Astrocyte (in vitro differentiated cells and primary cell): ENCODE measurements at regions not wholly inside any gene's neighbourhood (a gene's known extent, or its start where the extent isn't known, plus 50 kb on each side); places are given as distances from the start of the nearest gene placed in this dataset.

ENCODE experiments used
- CTCF ChIP-seq: IDR thresholded peaks from 2 replicates; pipeline ENCODE4 v1.5.1; 2011; ENCODE audit warnings: low read depth, mild to moderate bottlenecking, inconsistent platforms, low read length, moderate library complexity; ENCODE audit not compliant: insufficient read depth
- EZH2 ChIP-seq: IDR thresholded peaks from 2 replicates; pipeline ENCODE4 v1.6.1; 2012; ENCODE audit warnings: mild to moderate bottlenecking, low read length, inconsistent platforms; ENCODE audit not compliant: insufficient read depth

- TF ChIP-seq CTCF (no peak), EZH2 (no peak)
Measured at GRCh38 chr2:7480431-7480830, 563.2 kb downstream of the RNF144A start.
